Esophagus squamous epithelium (tissue), 5 donors: ENCODE measurements at regions not wholly inside any gene's neighbourhood (a gene's known extent, or its start where the extent isn't known, plus 50 kb on each side); places are given as distances from the start of the nearest gene placed in this dataset.
"Not testable (repeated sequence)": the region's sequence is repeated elsewhere in the genome, so short reads cannot be mapped to it uniquely, and the experiment has no call there.

ENCODE experiments used
- DNase-seq: peaks from one replicate; lab custom pipeline; 2025; lab: John Stamatoyannopoulos, UW
- H3K27ac ChIP-seq, 4 donors: fragments of 200-600 bp; sonication (generic); one replicate each; pipeline ENCODE4 v1.5.1; 2016 to 2019; ENCODE audit warnings: mild to moderate bottlenecking in 1 of 4
- H3K27me3 ChIP-seq, 4 donors: fragments of 200-600 bp; sonication (generic); 1 replicate in 3 of 4; 2 replicates in 1 of 4; pipeline versions ENCODE4 v1.5.1 to v1.6.0; 2017 to 2021; ENCODE audit warnings: antibody characterized with exemption in 1 of 4
- H3K36me3 ChIP-seq, 3 donors: fragments of 200-600 bp; sonication (generic); one replicate each; pipeline ENCODE4 v1.5.1; 2016 to 2019
- H3K4me1 ChIP-seq, 3 donors: fragments of 200-600 bp; sonication (generic); one replicate each; pipeline ENCODE4 v1.5.1; 2017 to 2019
- H3K4me3 ChIP-seq, 4 donors: fragments of 200-600 bp; sonication (generic); 1 replicate in 3 of 4; 2 replicates in 1 of 4; pipeline ENCODE4 v1.5.1; 2016 to 2019; ENCODE audit warnings: mild to moderate bottlenecking in 2 of 4, moderate library complexity in 1 of 4
- H3K9me3 ChIP-seq, 3 donors: fragments of 200-600 bp; sonication (generic); one replicate each; pipeline ENCODE4 v1.5.1; 2016 to 2019
- CTCF ChIP-seq, 6 experiments: fragments of 450-650 bp in 4 of 6; fragments of 200-600 bp in 2 of 6; sonication (generic) in 2 of 6; IDR thresholded peaks; one replicate each; pipeline ENCODE4 v1.5.1; 2016 to 2019; ENCODE audit warnings: antibody characterized with exemption in 6 of 6, mild to moderate bottlenecking in 4 of 6, moderate library complexity in 4 of 6
- POLR2A ChIP-seq, 4 donors: fragments of 450-650 bp; IDR thresholded peaks; one replicate each; pipeline ENCODE4 v1.6.1; 2017; ENCODE audit warnings: antibody characterized with exemption in 4 of 4, mild to moderate bottlenecking in 4 of 4, moderate library complexity in 3 of 4
- WGBS, 2 donors: methylation state at CpG; one replicate each; pipeline ENCODE4 v1.1.5; 2018; 5-methylcytosine and 5-hydroxymethylcytosine counted together
- intact Hi-C: fragments of 100-400 bp; cut with DNase I; formaldehyde crosslinking; loops from one replicate; pipeline ENCODE4 v1.15.0; 2022
- donor health status: DM: yes; HTN: yes; CAD: no.

DNA sequence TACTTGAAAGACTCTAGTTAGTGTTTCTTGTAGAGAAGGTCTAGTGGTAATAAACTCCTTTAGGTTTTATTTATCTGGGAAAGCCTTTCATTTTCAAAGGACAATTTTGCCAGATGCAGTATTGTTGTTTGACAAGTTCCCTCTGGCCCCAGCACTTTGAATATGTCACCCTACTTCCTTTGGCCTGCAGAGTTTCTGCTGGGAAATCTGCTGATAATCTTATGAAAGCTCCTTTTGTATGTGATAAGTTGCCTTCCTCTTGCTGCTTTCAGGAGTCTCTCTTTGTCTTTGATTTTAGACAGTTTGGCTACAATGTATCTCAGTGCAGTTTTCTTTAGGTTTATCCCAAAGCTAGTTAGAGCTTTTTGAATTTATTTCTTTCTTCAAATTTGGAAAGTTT, 106.2 kb upstream of the L3MBTL4 start:
- Histone ChIP-seq H3K36me3 (no peaks in the 10 kb centered on the region), H3K4me1 (no peaks in the 10 kb centered on the region), H3K9me3 (peaks cover 0 to 3% (median 0%) of the 10 kb centered on the region in 3 donors), H3K27ac (no peak overlapping the region), H3K4me3 (no peak overlapping the region), H3K27me3 (no peaks in the 10 kb centered on the region)
- intact Hi-C loops: no loop called here
- DNase-seq: no peak
- TF ChIP-seq POLR2A (IDR thresholded peaks at IDR 0.05) (no peak), CTCF (IDR thresholded peaks at IDR 0.05) (no peak)

- Histone ChIP-seq H3K27me3 (no peaks in the 10 kb centered on the region), H3K4me1 (no peaks in the 10 kb centered on the region), H3K36me3 (no peaks in the 10 kb centered on the region), H3K4me3 (no peak overlapping the region), H3K27ac (no peak overlapping the region), H3K9me3 (no peaks in the 10 kb centered on the region)
- DNase-seq: no peak
- intact Hi-C loops: no loop called here
- TF ChIP-seq POLR2A (IDR thresholded peaks at IDR 0.05) (no peak), CTCF (IDR thresholded peaks at IDR 0.05) (peak in 5 of 6 experiments; percentile 74 to 88 (median 78))
- 42 to 75% methylated on average over 1 of the region's 1 CpG for WGBS, 2 donors
These were observed 107.2 kb upstream of the L3MBTL4 start for GRCh38 chr18:6521803-6522418.

GRCh38 chr18:6525604-6526003, 110.9 kb upstream of the L3MBTL4 start:
- intact Hi-C loops: no loop called here
- Histone ChIP-seq H3K9me3 (no peaks in the 10 kb centered on the region), H3K4me3 (no peak overlapping the region), H3K36me3 (no peaks in the 10 kb centered on the region), H3K27ac (no peak overlapping the region), H3K4me1 (no peaks in the 10 kb centered on the region), H3K27me3 (no peaks in the 10 kb centered on the region)
- WGBS, 2 donors: 43 to 46% methylated on average over 2 of the region's 2 CpGs
- no peak for DNase-seq
- TF ChIP-seq POLR2A (IDR thresholded peaks at IDR 0.05) (no peak), CTCF (IDR thresholded peaks at IDR 0.05) (no peak)

GRCh38 chr18:6537475-6537874, 122.8 kb upstream of the L3MBTL4 start:
- H3K36me3 ChIP-seq: no peaks in the 10 kb centered on the region
- H3K27me3 ChIP-seq: no peaks in the 10 kb centered on the region
- TF ChIP-seq POLR2A (IDR thresholded peaks at IDR 0.05) (no peak), CTCF (IDR thresholded peaks at IDR 0.05) (no peak)
- no peak for DNase-seq
- H3K9me3 ChIP-seq: peaks cover 0 to 4% (median 0%) of the 10 kb centered on the region in 3 donors
- H3K27ac ChIP-seq: no peak overlapping the region
- intact Hi-C loops: no loop called here
- WGBS, 2 donors: 3 to 11% methylated on average over 1 of the region's 1 CpG
- no peaks in the 10 kb centered on the region for H3K4me1 ChIP-seq
- H3K4me3 ChIP-seq: no peak overlapping the region

DNA sequence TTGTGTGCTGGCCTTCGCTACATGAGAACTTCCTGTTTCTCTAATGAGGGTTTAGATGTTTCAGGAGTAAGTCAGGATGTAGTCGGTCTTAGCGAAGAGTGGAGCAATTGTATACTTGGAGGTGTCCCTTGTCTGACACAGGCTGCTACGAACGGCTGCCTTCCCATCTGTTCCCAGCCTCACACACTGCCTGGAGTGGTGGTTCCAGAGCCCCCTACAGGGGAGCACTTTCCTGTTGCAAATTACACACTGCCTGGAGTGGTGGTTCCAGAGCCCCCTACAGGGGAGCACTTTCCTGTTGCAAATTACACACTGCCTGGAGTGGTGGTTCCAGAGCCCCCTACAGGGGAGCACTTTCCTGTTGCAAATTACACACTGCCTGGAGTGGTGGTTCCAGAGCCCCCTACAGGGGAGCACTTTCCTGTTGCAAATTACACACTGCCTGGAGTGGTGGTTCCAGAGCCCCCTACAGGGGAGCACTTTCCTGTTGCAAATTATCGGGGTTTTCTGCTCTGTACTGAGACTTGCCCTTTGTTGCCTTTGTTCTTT, 126.5 kb upstream of the L3MBTL4 start:
- H3K9me3 ChIP-seq, DNase-seq, H3K4me3 ChIP-seq, H3K4me1 ChIP-seq, H3K27me3 ChIP-seq, H3K27ac ChIP-seq, H3K36me3 ChIP-seq, intact Hi-C loops: not testable (repeated sequence)
- WGBS, 2 donors: 56 to 62% methylated on average over 5 to 6 of the region's 6 CpGs
